GM19351 (cell line): ENCODE measurements at regions not wholly inside any gene's neighbourhood (a gene's known extent, or its start where the extent isn't known, plus 50 kb on each side); places are given as distances from the start of the nearest gene placed in this dataset.
"Not testable (repeated sequence)": the region's sequence is repeated elsewhere in the genome, so short reads cannot be mapped to it uniquely, and the experiment has no call there.

Experiments used
- ATAC-seq: cut with Tn5 transposase; IDR thresholded peaks from one replicate; pipeline ENCODE4 v1.9.1; 2021; ENCODE audit warnings: mild to moderate bottlenecking, moderate library complexity; ENCODE audit not compliant: unreplicated experiment

- ATAC-seq = no peak
Observed at GRCh38 chr2:52112141-52112540, 1080.2 kb upstream of the NRXN1 start.

GRCh38 chr2:52107124-52107523, 1075.2 kb upstream of the NRXN1 start:
- no peak for ATAC-seq

GRCh38 chr2:52097071-52097470, 1065.1 kb upstream of the NRXN1 start:
- ATAC-seq = no peak

GRCh38 chr2:52084759-52085158, 1052.8 kb upstream of the NRXN1 start:
- ATAC-seq = no peak

GRCh38 chr2:52083214-52083613, 1051.3 kb upstream of the NRXN1 start:
- no peak for ATAC-seq

- no peak for ATAC-seq
Observed at GRCh38 chr2:52082646-52083045, 1050.7 kb upstream of the NRXN1 start.

- no peak for ATAC-seq
Observed at GRCh38 chr2:52079602-52080001, 1047.7 kb upstream of the NRXN1 start.

- ATAC-seq = peak; percentile 60
Observed at GRCh38 chr2:52077159-52077558, 1045.2 kb upstream of the NRXN1 start.

- ATAC-seq = no peak
Observed at GRCh38 chr2:52074130-52074719, 1042.3 kb upstream of the NRXN1 start.

- no peak for ATAC-seq
Observed at GRCh38 chr2:52072949-52073348, 1041.0 kb upstream of the NRXN1 start.

GRCh38 chr2:52070665-52071064, 1038.7 kb upstream of the NRXN1 start:
- ATAC-seq = no peak

GRCh38 chr2:52064234-52064633, 1032.3 kb upstream of the NRXN1 start:
- no peak for ATAC-seq

GRCh38 chr2:52054824-52055223, 1022.9 kb upstream of the NRXN1 start:
- no peak for ATAC-seq

GRCh38 chr2:52036853-52037252, 1004.9 kb upstream of the NRXN1 start:
- no peak for ATAC-seq

- no peak for ATAC-seq
Observed at GRCh38 chr2:52036024-52036423, 1004.1 kb upstream of the NRXN1 start.

GRCh38 chr2:52035391-52035790, 1003.5 kb upstream of the NRXN1 start:
- no peak for ATAC-seq

GRCh38 chr2:52034706-52035105, 1002.8 kb upstream of the NRXN1 start:
- ATAC-seq = no peak

- no peak for ATAC-seq
Observed at GRCh38 chr2:52022006-52022405, 990.1 kb upstream of the NRXN1 start.

- ATAC-seq = no peak
Observed at GRCh38 chr2:52017646-52018235, 985.8 kb upstream of the NRXN1 start.

- not testable (repeated sequence) for ATAC-seq
Observed at GRCh38 chr2:52006821-52007366, 975.0 kb upstream of the NRXN1 start.

GRCh38 chr2:52000151-52000855, 968.4 kb upstream of the NRXN1 start:
- ATAC-seq = no peak

- no peak for ATAC-seq
Observed at GRCh38 chr2:51998890-51999289, 967.0 kb upstream of the NRXN1 start.
